H1 (cell line): ENCODE measurements at regions not wholly inside any gene's neighbourhood (a gene's known extent, or its start where the extent isn't known, plus 50 kb on each side); places are given as distances from the start of the nearest gene placed in this dataset.

ENCODE experiments used
- CTCF ChIA-PET: fragments of 300-600 bp; sonication (Branson Sonifier 250); formaldehyde crosslinking; loops from one replicate; lab custom pipeline; 2021; ENCODE audit not compliant: partially characterized antibody; lab: Charles Lee
- POLR2A ChIA-PET: fragments of 300-600 bp; sonication (Branson Sonifier 250); formaldehyde crosslinking; loops from one replicate; lab custom pipeline; 2021; ENCODE audit warnings: inconsistent platforms; ENCODE audit not compliant: partially characterized antibody; lab: Charles Lee
- DNase-seq, 2 experiments: peaks; one replicate each; pipeline versions ENCODE4 v3.0.0 to v3.0.0-alpha.2; 2010 to 2022; ENCODE audit warnings: low spot score in 2 of 2, low read depth in 1 of 2, mixed read lengths in 1 of 2
- FAIRE-seq: peaks from 2 replicates; lab custom pipeline; 2011; peaks lifted over from hg19 to GRCh38; lab: Jason Lieb, UNC
- H2AFZ ChIP-seq: 2 replicates; pipeline ENCODE4 v1.8.1; 2012; ENCODE audit warnings: low read length, inconsistent platforms
- H2AK5ac ChIP-seq: 2 replicates; pipeline ENCODE4 v1.6.1; 2013; ENCODE audit warnings: low read depth, low read length
- H2BK120ac ChIP-seq: replicated peaks from 2 replicates; pipeline ENCODE3; 2013; ENCODE audit warnings: low read depth, low read length, inconsistent platforms
- H2BK12ac ChIP-seq: 2 replicates; pipeline ENCODE4 v1.6.1; 2013; ENCODE audit warnings: low read depth, low read length
- H2BK15ac ChIP-seq: 2 replicates; pipeline ENCODE4 v1.6.1; 2013; ENCODE audit warnings: low read length
- H2BK20ac ChIP-seq: 2 replicates; pipeline ENCODE4 v1.6.1; 2013; ENCODE audit warnings: low read length
- H2BK5ac ChIP-seq: 2 replicates; pipeline ENCODE4 v1.6.1; 2013; ENCODE audit warnings: low read depth, low read length
- H3K14ac ChIP-seq: 2 replicates; pipeline ENCODE4 v1.6.1; 2013; ENCODE audit warnings: inconsistent platforms; ENCODE audit not compliant: insufficient read length
- H3K18ac ChIP-seq: 2 replicates; pipeline ENCODE4 v1.6.1; 2013; ENCODE audit warnings: low read length; ENCODE audit errors: extremely low read depth
- H3K23ac ChIP-seq: 2 replicates; pipeline ENCODE4 v1.6.1; 2013; ENCODE audit warnings: inconsistent platforms; ENCODE audit not compliant: insufficient read length
- H3K23me2 ChIP-seq: 2 replicates; pipeline ENCODE4 v1.6.1; 2013; ENCODE audit warnings: low read depth, low read length
- H3K27ac ChIP-seq: 2 replicates; pipeline ENCODE4 v1.6.1; 2011; ENCODE audit warnings: low read depth, low read length, inconsistent platforms
- H3K27me3 ChIP-seq, 4 experiments: replicated peaks in 1 of 4; 1 replicate in 1 of 4; 2 replicates in 3 of 4; pipeline versions ENCODE4 v1.6.1 to v1.8.1; 2011 to 2013; ENCODE audit warnings: low read length in 3 of 4, mild to moderate bottlenecking in 3 of 4, inconsistent platforms in 2 of 4, mixed read lengths in 2 of 4, moderate library complexity in 1 of 4; ENCODE audit not compliant: control insufficient read depth in 3 of 4, insufficient read depth in 3 of 4; ENCODE audit errors: extremely low read depth in 1 of 4
- H3K36me3 ChIP-seq, 4 experiments: 2 replicates each; pipeline versions ENCODE4 v1.6.1 to v1.8.1; 2011 to 2013; ENCODE audit warnings: mild to moderate bottlenecking in 4 of 4, low read length in 3 of 4, moderate library complexity in 2 of 4, control low read depth in 1 of 4, inconsistent platforms in 1 of 4; ENCODE audit not compliant: insufficient read depth in 4 of 4, control insufficient read depth in 2 of 4
- H3K4ac ChIP-seq: replicated peaks from 2 replicates; pipeline ENCODE3; 2013; ENCODE audit warnings: low read length, low read depth, mixed read lengths, inconsistent platforms; ENCODE audit not compliant: insufficient read length
- H3K4me1 ChIP-seq, 4 experiments: replicated peaks in 1 of 4; 1 replicate in 1 of 4; 2 replicates in 3 of 4; pipeline versions ENCODE4 v1.6.1 to v1.8.1; 2011 to 2013; ENCODE audit warnings: low read length in 3 of 4, inconsistent platforms in 2 of 4, mixed read lengths in 1 of 4; ENCODE audit not compliant: insufficient read depth in 4 of 4, control insufficient read depth in 3 of 4
- H3K4me2 ChIP-seq, 2 experiments: 2 replicates each; pipeline versions ENCODE4 v1.6.1 to v1.8.1; 2011 to 2013; ENCODE audit warnings: low read depth in 2 of 2, low read length in 2 of 2, control low read depth in 1 of 2, inconsistent platforms in 1 of 2, mild to moderate bottlenecking in 1 of 2; ENCODE audit not compliant: insufficient read depth in 1 of 2
- H3K4me3 ChIP-seq, 4 experiments: fragments of 200-600, 300-600 bp in 1 of 4; sonication (generic), shearing (Covaris generic), sonication (Bioruptor Twin) in 1 of 4; 2 replicates each; pipeline versions ENCODE4 v1.5.1 to v1.8.1; 2011 to 2016; ENCODE audit warnings: low read length in 4 of 4, low read depth in 3 of 4, control low read depth in 2 of 4, inconsistent platforms in 2 of 4, mild to moderate bottlenecking in 2 of 4, mixed read lengths in 1 of 4, moderate library complexity in 1 of 4; ENCODE audit not compliant: insufficient read depth in 2 of 4; ENCODE audit errors: extremely low read depth in 1 of 4
- H3K56ac ChIP-seq: replicated peaks from 2 replicates; pipeline ENCODE3; 2013; ENCODE audit warnings: low read depth, mild to moderate bottlenecking, mixed read lengths, low read length, inconsistent platforms; ENCODE audit not compliant: insufficient read length
- H3K79me1 ChIP-seq: 2 replicates; pipeline ENCODE4 v1.6.1; 2013; ENCODE audit warnings: low read depth, low read length, control low read depth
- H3K79me2 ChIP-seq, 2 experiments: 2 replicates each; pipeline versions ENCODE4 v1.6.1 to v1.8.1; 2012 to 2013; ENCODE audit warnings: low read length in 2 of 2, mild to moderate bottlenecking in 2 of 2, inconsistent platforms in 1 of 2; ENCODE audit not compliant: insufficient read depth in 2 of 2, control insufficient read depth in 1 of 2
- H3K9ac ChIP-seq, 4 experiments: replicated peaks in 1 of 4; 1 replicate in 1 of 4; 2 replicates in 3 of 4; pipeline versions ENCODE4 v1.6.1 to v1.8.1; 2011 to 2013; ENCODE audit warnings: low read depth in 3 of 4, low read length in 3 of 4, control low read depth in 2 of 4, mild to moderate bottlenecking in 2 of 4, moderate library complexity in 2 of 4, inconsistent platforms in 1 of 4; ENCODE audit errors: extremely low read depth in 1 of 4
- H3K9me3 ChIP-seq, 2 experiments: 2 replicates each; pipeline versions ENCODE4 v1.6.1 to v1.8.1; 2012 to 2013; ENCODE audit warnings: mild to moderate bottlenecking in 2 of 2, moderate library complexity in 2 of 2, control low read depth in 1 of 2, inconsistent platforms in 1 of 2, low read depth in 1 of 2, low read length in 1 of 2, mixed read lengths in 1 of 2; ENCODE audit not compliant: insufficient read depth in 2 of 2
- H4K20me1 ChIP-seq, 2 experiments: replicated peaks in 1 of 2; 2 replicates each; pipeline versions ENCODE3 to v1.8.1; 2011 to 2013; ENCODE audit warnings: inconsistent platforms in 2 of 2, low read length in 2 of 2, mild to moderate bottlenecking in 1 of 2; ENCODE audit not compliant: insufficient read depth in 2 of 2, control insufficient read depth in 1 of 2
- H4K5ac ChIP-seq: 2 replicates; pipeline ENCODE4 v1.6.1; 2013; ENCODE audit warnings: low read length, low read depth, mixed read lengths, inconsistent platforms; ENCODE audit not compliant: insufficient read length
- H4K8ac ChIP-seq: 2 replicates; pipeline ENCODE4 v1.8.0; 2013; ENCODE audit warnings: mild to moderate bottlenecking, moderate library complexity, low read length, inconsistent platforms; ENCODE audit not compliant: insufficient read depth; ENCODE audit errors: extremely low read depth
- H4K91ac ChIP-seq: replicated peaks from 2 replicates; pipeline ENCODE3; 2013; ENCODE audit warnings: low read length, mixed read lengths, inconsistent platforms; ENCODE audit not compliant: insufficient read length
- BACH1 ChIP-seq: IDR thresholded peaks from 2 replicates; pipeline ENCODE4 v1.6.1; 2012; ENCODE audit warnings: low read length, improper control_type of control experiment
- BCL11A ChIP-seq, 2 experiments: IDR thresholded peaks; one replicate each; pipeline ENCODE4 v1.6.1; 2011; ENCODE audit warnings: low read depth in 2 of 2, low read length in 2 of 2, mild to moderate bottlenecking in 2 of 2
- CBX8 ChIP-seq: fragments of 300-800, 300-1000 bp; sonication (generic); IDR thresholded peaks from 2 replicates; pipeline ENCODE4 v1.7.1; 2016; ENCODE audit warnings: low read depth, low read length, borderline replicate concordance
- EZH2 ChIP-seq: fragments of 200-600 bp; sonication (generic); IDR thresholded peaks from 2 replicates; pipeline ENCODE4 v1.7.1; 2012; ENCODE audit warnings: low read depth, mild to moderate bottlenecking, moderate library complexity, low read length, inconsistent platforms; ENCODE audit not compliant: severe bottlenecking
- KDM1A ChIP-seq: fragments of 200-600, 300-600 bp; sonication (generic); IDR thresholded peaks from 2 replicates; pipeline ENCODE4 v1.7.1; 2016; ENCODE audit warnings: mild to moderate bottlenecking, low read length, borderline replicate concordance
- NANOG ChIP-seq: IDR thresholded peaks from 2 replicates; pipeline ENCODE4 v1.6.1; 2011; ENCODE audit warnings: low read length, low read depth, mild to moderate bottlenecking, inconsistent platforms; ENCODE audit not compliant: insufficient read depth, poor library complexity, severe bottlenecking
- POU5F1 ChIP-seq: IDR thresholded peaks from 2 replicates; pipeline ENCODE4 v1.6.1; 2011; ENCODE audit warnings: low read depth, mild to moderate bottlenecking, low read length, moderate library complexity
- SIRT6 ChIP-seq: IDR thresholded peaks from one replicate; pipeline ENCODE4 v1.7.1; 2012; ENCODE audit warnings: low read length, inconsistent platforms
- SP4 ChIP-seq: IDR thresholded peaks from 2 replicates; pipeline ENCODE4 v1.6.1; 2012; ENCODE audit warnings: low read length, inconsistent platforms
- YY1 ChIP-seq: IDR thresholded peaks from 2 replicates; pipeline ENCODE4 v1.6.1; 2011; ENCODE audit warnings: low read depth, mild to moderate bottlenecking, low read length
- WGBS, 2 experiments: shearing (Covaris generic) in 1 of 2; methylation state at CpG; one replicate each; pipeline versions ENCODE4 v1.1.6 to v1.1.7; 2013 to 2015; ENCODE audit warnings: low lambda C conversion rate in 2 of 2, mixed read lengths in 2 of 2, inconsistent platforms in 1 of 2, low coverage in 1 of 2, missing lambda C conversion rate in 1 of 2; ENCODE audit not compliant: insufficient replicate concordance in 2 of 2, insufficient coverage in 1 of 2, insufficient read length in 1 of 2; ENCODE audit errors: extremely low coverage in 1 of 2, missing lambda C conversion rate in 1 of 2; 5-methylcytosine and 5-hydroxymethylcytosine counted together
- TF ChIP-seq, protein P1 (sequence below), 3 experiments: IDR thresholded peaks; 1 replicate in 2 of 3; 2 replicates in 1 of 3; pipeline versions ENCODE4 v1.5.1 to v1.6.1; 2011; ENCODE audit warnings: low read length in 3 of 3, mild to moderate bottlenecking in 3 of 3, inconsistent platforms in 2 of 3, low read depth in 1 of 3, moderate library complexity in 1 of 3; ENCODE audit not compliant: insufficient read depth in 1 of 3; ENCODE audit errors: control extremely low read depth in 1 of 3
- TF ChIP-seq, protein P2 (sequence below): IDR thresholded peaks from 2 replicates; pipeline ENCODE4 v1.6.1; 2012; ENCODE audit warnings: inconsistent platforms

DNA sequence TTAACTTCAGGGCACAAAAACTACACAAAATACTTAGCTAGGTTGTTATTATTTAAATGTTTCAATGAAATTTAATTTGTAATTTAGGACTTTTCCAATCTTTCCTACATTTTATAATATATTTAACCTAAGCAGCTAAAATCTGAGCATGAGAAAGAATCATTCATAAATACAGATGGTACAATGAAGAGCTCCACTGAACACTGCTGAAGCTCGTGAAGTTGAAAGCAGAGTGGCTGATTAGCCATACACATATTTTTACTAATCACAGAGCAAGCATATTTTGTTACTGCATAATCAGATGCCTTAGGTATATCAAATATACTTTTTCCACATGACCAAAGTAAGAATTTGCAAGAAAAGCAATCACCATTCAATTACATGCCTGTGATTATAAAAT, 184.9 kb upstream of the ETAA1 start:
- Histone ChIP-seq H3K27me3 (no peaks in the 10 kb centered on the region), H2BK120ac (no peak overlapping the region), H3K27ac (no peak overlapping the region), H3K23me2 (peaks cover 13% of the 10 kb centered on the region; the same call in 1 of the 2 replicates), H2BK20ac (no peak overlapping the region), H3K79me1 (no peaks in the 10 kb centered on the region), H4K8ac (no peak overlapping the region), H4K5ac (no peak overlapping the region), H4K20me1 (peaks cover 0 to 5% of the 10 kb centered on the region in 2 experiments), H3K9ac (no peak overlapping the region), H2AFZ (no peak overlapping the region), H3K36me3 (no peaks in the 10 kb centered on the region), H4K91ac (no peak overlapping the region), H3K23ac (no peak overlapping the region), H3K4ac (no peak overlapping the region), H2AK5ac (no peak overlapping the region), H3K9me3 (0 out of 4 replicates have a peak, but pooled peaks cover 0 to under 1% of the 10 kb centered on the region in 2 experiments), H3K79me2 (no peaks in the 10 kb centered on the region), H2BK15ac (no peak overlapping the region), H3K56ac (no peak overlapping the region), H3K4me2 (no peak overlapping the region), H3K4me1 (peaks cover 2 to 6% (median 4%) of the 10 kb centered on the region in 4 experiments; a peak in 5 of 7 replicates), H2BK5ac (no peak overlapping the region), H3K18ac (no peak overlapping the region), H3K14ac (no peak overlapping the region), H3K4me3 (no peak overlapping the region), H2BK12ac (no peak overlapping the region)
- WGBS, 2 experiments = 82% methylated on average over 1 of the region's 1 CpG; no CpG with 5 or more reads in 1 of the 2 experiments
- DNase-seq = no peak
- no peak for FAIRE-seq
- ChIA-PET CTCF (interaction anchor here (1.7 kb wide), 1 partner anchor 18 kb away, joined by 5 read pairs; no protein-coding TSS in a partner anchor), POLR2A (no interaction called here)
- no peak for TF ChIP-seq SIRT6
- TF ChIP-seq SP4 = no peak
- TF ChIP-seq POU5F1 = no peak
- TF ChIP-seq, protein P1, sequence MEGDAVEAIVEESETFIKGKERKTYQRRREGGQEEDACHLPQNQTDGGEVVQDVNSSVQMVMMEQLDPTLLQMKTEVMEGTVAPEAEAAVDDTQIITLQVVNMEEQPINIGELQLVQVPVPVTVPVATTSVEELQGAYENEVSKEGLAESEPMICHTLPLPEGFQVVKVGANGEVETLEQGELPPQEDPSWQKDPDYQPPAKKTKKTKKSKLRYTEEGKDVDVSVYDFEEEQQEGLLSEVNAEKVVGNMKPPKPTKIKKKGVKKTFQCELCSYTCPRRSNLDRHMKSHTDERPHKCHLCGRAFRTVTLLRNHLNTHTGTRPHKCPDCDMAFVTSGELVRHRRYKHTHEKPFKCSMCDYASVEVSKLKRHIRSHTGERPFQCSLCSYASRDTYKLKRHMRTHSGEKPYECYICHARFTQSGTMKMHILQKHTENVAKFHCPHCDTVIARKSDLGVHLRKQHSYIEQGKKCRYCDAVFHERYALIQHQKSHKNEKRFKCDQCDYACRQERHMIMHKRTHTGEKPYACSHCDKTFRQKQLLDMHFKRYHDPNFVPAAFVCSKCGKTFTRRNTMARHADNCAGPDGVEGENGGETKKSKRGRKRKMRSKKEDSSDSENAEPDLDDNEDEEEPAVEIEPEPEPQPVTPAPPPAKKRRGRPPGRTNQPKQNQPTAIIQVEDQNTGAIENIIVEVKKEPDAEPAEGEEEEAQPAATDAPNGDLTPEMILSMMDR (IDR thresholded peaks at IDR 0.05; ENCODE audit: control extremely low read depth in 1 of 3, insufficient read depth in 1 of 3, low read depth in 1 of 3, low read length in 3 of 3) = no peak
- no peak for TF ChIP-seq BCL11A (IDR thresholded peaks at IDR 0.05; ENCODE audit: low read depth in 2 of 2, low read length in 2 of 2)
- no peak for TF ChIP-seq YY1
- no peak for TF ChIP-seq KDM1A
- TF ChIP-seq, protein P2, sequence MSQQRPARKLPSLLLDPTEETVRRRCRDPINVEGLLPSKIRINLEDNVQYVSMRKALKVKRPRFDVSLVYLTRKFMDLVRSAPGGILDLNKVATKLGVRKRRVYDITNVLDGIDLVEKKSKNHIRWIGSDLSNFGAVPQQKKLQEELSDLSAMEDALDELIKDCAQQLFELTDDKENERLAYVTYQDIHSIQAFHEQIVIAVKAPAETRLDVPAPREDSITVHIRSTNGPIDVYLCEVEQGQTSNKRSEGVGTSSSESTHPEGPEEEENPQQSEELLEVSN = no peak
- TF ChIP-seq BACH1 = no peak
- TF ChIP-seq EZH2 = no peak
- TF ChIP-seq CBX8 = no peak
- no peak for TF ChIP-seq NANOG
